ENCODE measurements at regions not wholly inside any gene's neighbourhood (a gene's known extent, or its start where the extent isn't known, plus 50 kb on each side); places are given as distances from the start of the nearest gene placed in this dataset.
A peak's percentile ranks its signal among the peaks of the same experiment; 100 is the strongest.
"Not testable (repeated sequence)": the region's sequence is repeated elsewhere in the genome, so short reads cannot be mapped to it uniquely, and the experiment has no call there.

DNA sequence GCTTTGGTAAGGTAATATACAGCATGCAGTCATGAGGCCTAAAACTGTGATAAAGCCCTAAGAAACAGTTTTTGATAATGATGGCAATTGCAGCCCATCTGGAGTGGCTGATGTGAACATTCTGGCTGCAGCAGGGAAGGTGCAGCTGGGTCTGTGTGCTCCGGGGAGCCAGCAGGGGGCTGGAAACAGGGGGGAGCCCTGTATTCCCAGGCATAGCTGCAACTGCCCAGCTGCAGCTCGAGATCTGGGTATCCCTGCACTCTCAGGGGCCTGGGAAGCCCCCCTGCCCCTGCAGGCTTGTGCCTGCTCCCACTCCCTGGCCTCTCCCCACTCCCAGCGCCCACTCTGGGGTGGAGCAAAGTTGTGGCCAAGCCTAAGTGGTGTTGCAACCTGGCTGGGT, 95.6 kb downstream of the RRAGB start:
- ATAC-seq, result no peak

DNA sequence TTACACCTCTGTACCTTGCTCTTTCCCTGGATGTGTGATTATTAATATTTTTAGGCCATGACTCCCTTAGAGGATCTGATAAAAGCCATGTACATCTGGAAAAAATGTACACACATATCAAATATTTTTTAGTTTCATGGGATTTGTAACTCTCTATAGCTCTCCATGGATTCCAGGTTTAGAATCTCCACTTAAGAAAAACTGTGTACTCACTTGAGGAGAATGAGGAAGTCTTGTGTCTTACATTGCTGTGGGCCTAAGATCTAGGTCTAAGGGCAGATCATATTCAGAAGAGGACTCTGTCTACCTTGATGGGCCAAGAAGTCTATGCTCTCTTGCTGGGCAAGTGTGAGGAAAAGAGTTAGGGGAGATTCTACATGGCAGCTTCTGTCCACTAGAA, 98.0 kb downstream of the RRAGB start:
- no peaks in the 10 kb centered on the region for H3K9me3 Mint-ChIP-seq
- no peak for DNase-seq (ENCODE audit: low spot score in 2 of 2)
- ATAC-seq, result no peak
- H3K36me3 Mint-ChIP-seq, result no peaks in the 10 kb centered on the region
- H3K27ac Mint-ChIP-seq, result no peak overlapping the region

More for the DNA sequence above, 95.6 kb downstream of the RRAGB start:
- H3K9me3 Mint-ChIP-seq, result peaks cover 0 to 3% of the 10 kb centered on the region in 2 donors
- DNase-seq (ENCODE audit: low spot score in 2 of 2), result no peak
- H3K27ac Mint-ChIP-seq, result no peak overlapping the region
- no peaks in the 10 kb centered on the region for H3K36me3 Mint-ChIP-seq

DNA sequence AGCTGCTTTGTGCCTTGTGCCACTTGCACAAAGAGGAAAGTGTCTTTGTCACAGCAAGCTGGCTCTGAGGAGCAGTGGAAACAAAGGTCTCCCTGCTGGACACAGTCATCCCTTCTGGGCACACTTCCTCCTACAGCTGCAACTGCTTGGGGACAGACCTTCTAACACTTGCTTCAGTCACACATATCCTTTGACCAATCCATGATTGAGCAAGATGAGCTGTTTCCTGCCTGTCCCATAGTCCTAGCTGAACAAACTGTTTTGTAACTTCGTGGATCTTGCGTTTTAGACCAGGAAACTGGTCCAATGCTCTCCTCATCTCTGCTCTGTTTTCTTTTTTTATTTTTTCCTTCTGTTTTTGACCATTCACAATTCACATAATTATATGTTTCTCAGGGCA, 98.5 kb downstream of the RRAGB start:
- no peak for DNase-seq (ENCODE audit: low spot score in 2 of 2)
- Mint-ChIP-seq H3K36me3 (no peaks in the 10 kb centered on the region), H3K9me3 (no peaks in the 10 kb centered on the region), H3K27ac (no peak overlapping the region)
- ATAC-seq, result no peak

DNA sequence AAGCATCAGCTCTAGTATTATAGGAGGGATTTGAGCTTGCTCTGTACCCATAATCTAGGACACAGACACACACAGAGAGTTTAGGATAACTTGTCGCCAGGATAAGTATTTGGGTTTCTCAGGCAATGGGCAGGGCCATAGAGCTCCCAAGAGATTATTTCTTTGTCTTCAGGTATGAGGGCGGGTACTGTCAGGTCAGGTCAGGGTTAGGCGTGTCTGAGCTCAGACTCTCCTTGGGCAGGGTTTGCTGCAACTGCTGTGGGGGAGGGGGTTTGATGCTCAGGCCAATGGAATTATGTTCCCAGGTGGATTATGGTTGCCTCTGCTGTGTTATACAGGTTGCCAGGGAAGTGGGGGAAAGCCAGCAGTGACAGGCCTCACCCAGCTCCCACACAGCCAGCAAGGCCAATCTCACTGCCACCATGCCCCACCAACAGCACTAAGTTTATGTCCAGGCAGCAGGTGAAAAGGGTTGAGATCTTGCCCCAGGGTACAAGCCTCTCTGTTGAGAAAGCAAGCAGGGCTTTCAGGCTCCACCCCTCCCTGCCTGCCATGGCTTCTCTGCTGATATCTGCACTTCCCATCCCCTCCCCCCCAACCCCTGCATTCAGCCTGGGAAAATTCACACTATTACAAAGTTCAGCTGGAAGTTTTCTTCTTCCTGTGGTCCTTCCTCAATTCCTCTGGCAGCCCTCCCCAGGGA, 101.3 kb downstream of the RRAGB start:
- Mint-ChIP-seq H3K36me3 (peaks cover 0 to 2% of the 10 kb centered on the region in 2 donors), H3K27ac (no peak overlapping the region), H3K9me3 (peaks cover 0 to 2% of the 10 kb centered on the region in 2 donors)
- DNase-seq (ENCODE audit: low spot score in 2 of 2) (no peak), ATAC-seq (no peak)

DNA sequence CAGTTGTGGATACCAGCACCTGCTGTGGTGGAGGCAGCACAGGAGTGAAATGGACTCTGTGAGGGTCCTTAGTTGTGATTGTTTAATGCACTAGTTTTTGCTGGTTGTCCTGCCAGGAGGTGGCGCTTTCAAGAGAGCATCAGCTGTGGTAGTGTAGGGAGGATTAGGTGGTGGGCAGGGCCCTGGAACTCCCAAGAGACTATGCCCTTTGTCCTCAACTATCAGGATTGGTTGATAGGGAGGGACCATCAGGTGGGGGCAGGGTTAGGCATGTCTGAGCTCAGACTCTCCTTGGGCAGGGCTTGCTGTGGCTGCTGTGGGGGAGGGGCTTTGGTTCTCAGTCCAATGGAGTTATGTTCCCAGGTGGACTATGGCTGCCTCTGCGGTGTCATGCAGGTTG, 121.9 kb downstream of the RRAGB start:
- DNase-seq (ENCODE audit: low spot score in 2 of 2), result peak in 1 of 2 donors; percentile 1
- H3K36me3 Mint-ChIP-seq, result no peaks in the 10 kb centered on the region
- no peaks in the 10 kb centered on the region for H3K9me3 Mint-ChIP-seq
- no peak for ATAC-seq
- no peak overlapping the region for H3K27ac Mint-ChIP-seq

DNA sequence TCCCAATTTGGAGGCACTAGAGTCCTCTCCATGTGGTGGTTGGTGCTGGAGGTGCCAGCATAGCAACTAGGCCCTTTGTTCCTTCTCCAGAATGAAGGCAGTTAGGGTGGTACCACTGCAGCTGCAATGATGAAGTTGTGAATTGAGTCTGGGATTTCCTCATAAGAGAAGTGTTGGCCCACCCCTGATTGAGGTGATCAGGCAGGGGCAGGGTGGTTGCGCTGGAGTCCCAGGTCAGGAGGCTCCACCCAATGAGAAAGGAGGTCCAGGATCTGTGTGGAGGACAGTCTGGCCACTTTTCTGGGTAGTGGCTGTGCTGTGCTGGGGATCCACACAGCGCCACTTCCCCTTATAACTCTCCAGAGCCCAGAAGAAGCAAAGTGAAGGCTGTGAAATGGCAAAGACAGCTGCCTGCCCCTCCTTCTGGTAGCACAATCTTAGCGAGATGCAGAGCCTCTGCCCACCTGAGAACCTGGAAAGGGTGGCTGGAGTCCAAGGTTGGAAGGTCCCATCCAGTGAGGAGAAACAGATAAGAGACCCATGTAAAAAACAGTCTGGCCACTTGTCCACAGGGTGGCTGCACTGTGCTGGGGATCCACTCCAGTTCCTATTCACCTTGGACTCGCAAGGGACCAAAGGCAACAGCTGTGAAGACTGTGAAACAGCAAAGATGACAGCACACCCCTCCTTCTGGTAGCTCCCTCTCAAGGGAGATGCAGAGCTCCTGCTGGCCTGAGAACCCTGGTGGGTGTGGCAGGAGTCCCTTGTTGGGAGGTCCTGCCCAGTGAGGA, 124.6 kb downstream of the RRAGB start:
- H3K27ac Mint-ChIP-seq, result no peak overlapping the region
- H3K9me3 Mint-ChIP-seq, result no peaks in the 10 kb centered on the region
- ATAC-seq (no peak), DNase-seq (ENCODE audit: low spot score in 2 of 2) (no peak)
- no peaks in the 10 kb centered on the region for H3K36me3 Mint-ChIP-seq

DNA sequence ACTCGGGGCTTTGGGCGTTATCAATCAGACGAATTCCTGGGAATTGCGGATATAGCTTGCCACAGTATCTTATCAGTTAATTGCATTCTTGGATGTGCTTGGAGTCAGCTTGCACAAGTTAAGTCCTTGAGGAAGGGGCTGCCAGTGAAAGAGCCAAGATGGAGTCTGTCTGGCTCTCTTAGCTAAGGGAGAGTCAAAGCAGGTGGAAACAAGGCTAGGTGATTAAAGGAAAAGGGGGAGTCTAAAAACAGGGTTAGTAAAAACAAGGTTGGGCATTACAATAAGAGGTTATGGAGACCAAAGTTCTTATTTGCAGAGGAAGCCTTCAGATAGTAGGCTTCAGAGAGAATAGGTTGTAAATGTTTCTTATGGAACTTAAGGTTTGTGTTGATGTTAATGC, 149.2 kb downstream of the RRAGB start:
- H3K36me3 Mint-ChIP-seq; DNase-seq (ENCODE audit: low spot score in 2 of 2); H3K27ac Mint-ChIP-seq; H3K9me3 Mint-ChIP-seq; ATAC-seq: not testable (repeated sequence)

DNA sequence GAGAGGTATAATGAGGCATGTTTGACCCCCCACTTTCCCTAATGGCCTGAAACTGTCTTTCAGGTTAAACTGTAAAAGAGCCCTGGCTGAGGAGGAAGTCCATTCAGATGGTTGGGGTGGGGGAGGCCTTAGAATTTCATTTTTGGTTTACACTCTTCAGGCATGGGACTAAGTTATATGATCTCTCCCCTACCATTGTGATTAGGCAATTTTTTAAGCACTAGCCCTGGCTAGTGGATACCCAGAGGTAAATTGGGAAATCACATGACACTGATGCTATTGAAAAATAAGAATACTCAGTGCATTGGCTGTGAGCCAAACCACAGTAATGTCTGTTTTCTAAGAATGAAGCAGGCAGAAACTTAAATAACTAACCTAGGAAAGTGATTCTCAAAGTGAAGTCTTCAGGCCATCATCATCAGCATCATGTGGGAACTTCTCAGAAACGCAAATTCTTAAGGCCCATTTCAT, 149.7 kb downstream of the RRAGB start:
- Mint-ChIP-seq H3K9me3 (no peaks in the 10 kb centered on the region), H3K27ac (no peak overlapping the region), H3K36me3 (no peaks in the 10 kb centered on the region)
- DNase-seq (ENCODE audit: low spot score in 2 of 2) (peak in 1 of 2 donors; percentile 16), ATAC-seq (peak; percentile 22 to 68)

DNA sequence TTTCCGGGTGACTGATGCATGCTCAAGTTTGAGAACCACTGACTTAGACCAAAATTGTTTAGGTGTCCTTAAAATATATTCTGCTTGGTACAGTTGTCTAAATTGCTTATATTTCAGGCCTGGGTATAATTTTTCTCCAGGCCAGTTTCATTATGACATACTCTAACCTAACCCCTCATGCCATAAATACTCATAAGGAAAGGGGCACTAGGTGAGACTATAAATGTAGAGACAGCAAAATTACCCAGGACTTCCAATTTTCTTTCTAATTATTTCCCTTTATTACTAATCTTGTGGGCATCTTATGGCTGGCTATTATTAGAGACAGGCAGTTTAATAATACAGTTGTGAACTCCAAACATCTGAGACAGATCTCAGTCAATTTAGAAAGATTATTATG, 150.2 kb downstream of the RRAGB start:
- DNase-seq (ENCODE audit: low spot score in 2 of 2), result no peak
- no peak overlapping the region for H3K27ac Mint-ChIP-seq
- H3K36me3 Mint-ChIP-seq, result no peaks in the 10 kb centered on the region
- peak in 1 of 2 donors; percentile 26 for ATAC-seq
- no peaks in the 10 kb centered on the region for H3K9me3 Mint-ChIP-seq

DNA sequence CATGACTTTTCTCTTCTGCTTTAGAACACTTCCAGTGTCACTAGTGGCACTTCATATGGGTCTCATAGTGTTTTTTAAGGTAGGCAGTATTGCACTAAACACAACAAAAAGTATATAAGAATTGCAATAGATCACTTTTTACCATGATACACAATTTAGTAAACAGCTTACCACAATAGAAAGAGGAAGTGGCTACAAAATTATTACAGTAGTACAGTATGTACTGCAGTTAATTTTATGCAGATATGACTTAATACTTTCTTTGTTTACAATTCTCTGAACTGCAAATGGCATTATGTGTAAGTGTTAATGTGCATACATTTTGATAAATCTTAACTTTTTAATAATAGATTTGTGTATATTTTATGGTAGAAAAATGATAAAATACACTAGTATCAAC, 157.3 kb downstream of the RRAGB start:
- no peaks in the 10 kb centered on the region for H3K36me3 Mint-ChIP-seq
- ATAC-seq, result no peak
- H3K27ac Mint-ChIP-seq, result no peak overlapping the region
- DNase-seq (ENCODE audit: low spot score in 2 of 2), result no peak
- peaks cover 0 to 5% of the 10 kb centered on the region in 2 donors for H3K9me3 Mint-ChIP-seq

DNA sequence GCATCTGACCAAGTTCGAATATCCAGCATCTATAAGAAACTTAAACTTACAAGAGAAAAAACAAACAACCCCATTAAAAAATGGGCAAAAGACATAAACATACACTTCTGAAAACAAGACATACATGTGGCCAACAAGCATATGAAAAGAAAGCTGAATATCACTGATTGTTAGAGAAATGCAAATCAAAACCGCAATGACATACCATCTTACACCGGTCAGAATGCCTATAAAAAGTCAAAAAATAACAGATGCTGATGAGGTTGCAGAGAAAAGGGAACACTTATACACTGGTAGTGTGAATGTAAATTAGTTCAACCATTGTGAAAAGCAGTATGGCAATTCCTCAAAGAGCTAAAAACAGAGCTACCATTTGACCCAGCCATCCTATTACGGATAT, 166.0 kb downstream of the RRAGB start:
- ATAC-seq; H3K9me3 Mint-ChIP-seq; H3K36me3 Mint-ChIP-seq; H3K27ac Mint-ChIP-seq; DNase-seq (ENCODE audit: low spot score in 2 of 2): not testable (repeated sequence)

DNA sequence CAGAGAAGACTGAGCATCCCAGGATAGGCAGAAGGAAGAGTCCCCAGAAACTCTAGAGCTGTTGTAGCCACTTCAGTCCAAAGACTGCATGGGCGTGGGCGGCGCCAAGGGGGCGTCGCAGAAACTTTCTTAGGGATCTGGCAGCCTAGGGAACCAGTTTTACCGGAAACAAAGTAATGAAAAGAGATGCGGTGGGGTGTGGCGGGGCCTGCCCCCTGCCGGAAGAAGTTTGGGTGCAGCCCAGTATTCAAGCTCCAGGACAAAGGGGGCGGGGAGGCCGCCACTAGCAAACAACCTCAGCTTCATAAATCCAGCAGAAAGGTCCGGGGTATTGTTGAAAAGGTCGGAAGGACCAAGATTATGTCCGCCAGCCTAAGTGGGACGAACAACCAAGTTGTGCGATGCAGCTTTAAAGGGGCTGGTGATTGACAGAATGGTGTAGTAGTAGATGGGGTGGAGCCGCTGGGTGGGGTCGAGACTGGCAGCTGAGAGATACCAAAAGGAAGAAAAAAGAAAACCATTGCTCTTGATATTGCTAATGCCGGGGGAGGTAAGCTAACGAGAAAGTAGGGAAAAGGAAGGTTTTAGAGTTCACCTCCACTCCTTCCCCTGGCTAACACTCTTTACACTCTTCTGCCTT, 190.5 kb downstream of the RRAGB start:
- Mint-ChIP-seq H3K9me3 (peaks cover 0 to 4% of the 10 kb centered on the region in 2 donors), H3K27ac (peak overlapping the region; percentile 73 to 74), H3K36me3 (peaks cover 0 to 5% of the 10 kb centered on the region in 2 donors)
- DNase-seq (ENCODE audit: low spot score in 2 of 2) (peak; percentile 33 to 54), ATAC-seq (peak; percentile 79 to 85)

DNA sequence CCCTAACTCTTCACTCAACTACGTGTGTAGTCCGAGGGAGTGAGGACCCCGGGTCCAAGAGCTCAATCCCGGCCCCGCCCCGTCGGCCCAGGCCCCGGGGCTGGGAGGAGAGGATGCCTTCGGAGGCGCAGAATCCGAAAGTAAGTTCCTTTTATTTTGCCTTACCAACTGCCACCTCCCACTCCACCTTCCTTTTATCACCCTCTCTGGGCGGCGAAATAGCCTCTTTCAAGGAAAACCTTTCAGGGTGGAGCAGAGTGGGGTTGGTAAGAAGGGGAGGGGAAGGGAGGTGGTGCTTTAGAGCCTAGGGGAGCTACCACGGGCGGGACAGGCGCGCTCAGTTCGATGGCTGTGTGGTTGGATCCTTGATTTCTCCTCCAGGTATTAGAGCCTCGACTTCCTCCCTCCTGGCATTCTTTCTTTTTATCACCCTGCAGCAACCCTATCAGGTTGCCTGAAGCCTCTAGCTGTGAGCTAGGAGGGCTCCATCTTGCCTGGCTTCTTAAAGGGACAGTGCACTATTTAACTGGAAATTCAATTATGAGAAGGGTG, 191.2 kb downstream of the RRAGB start:
- DNase-seq (ENCODE audit: low spot score in 2 of 2) (peak in 1 of 2 donors; percentile 3), ATAC-seq (peak; percentile 64 to 67)
- peak overlapping the region; percentile 73 to 74 for H3K27ac Mint-ChIP-seq
- peaks cover 0 to 4% of the 10 kb centered on the region in 2 donors for H3K9me3 Mint-ChIP-seq
- peaks cover 0 to 5% of the 10 kb centered on the region in 2 donors for H3K36me3 Mint-ChIP-seq

DNA sequence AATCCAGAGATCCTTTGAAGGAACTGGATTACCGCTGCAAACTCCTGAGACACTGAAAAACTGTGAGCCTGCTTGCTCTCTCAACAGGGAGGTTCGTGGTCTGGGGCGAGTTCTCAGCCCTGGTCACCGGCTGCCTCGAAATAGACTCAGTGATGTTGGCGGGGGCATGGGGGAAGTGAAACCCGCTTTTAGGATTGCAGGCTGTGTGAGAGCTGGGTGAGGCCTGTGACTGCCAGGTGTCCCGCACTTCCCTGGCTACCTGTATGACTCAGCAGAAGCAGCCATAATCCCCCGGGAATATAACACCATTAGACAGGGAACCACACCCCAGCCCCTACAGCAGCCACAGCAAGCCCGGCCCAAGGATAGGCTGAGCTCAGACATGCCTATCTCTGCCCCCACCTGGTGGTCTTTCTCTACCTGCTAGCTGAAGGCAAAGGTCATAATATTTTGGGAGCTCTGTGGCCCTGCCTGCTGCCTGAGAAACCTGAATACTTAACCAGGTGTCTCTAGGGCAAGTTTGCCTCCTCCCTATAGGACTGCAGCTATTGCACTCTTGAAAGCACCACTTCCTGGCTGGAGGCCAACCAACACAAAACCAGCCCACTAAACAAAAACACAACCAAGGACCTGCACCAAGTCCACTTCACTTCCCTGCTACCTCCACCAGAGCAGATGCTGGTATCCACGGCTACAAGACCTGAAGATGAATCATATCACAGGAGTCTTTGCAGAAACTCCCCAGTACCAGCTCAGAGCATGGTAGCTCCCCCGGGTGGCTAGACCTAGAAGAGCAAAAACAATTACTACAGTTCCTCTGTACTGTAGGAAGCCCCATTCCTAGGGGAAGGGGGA, 202.0 kb downstream of the RRAGB start:
- Mint-ChIP-seq H3K27ac (no peak overlapping the region), H3K36me3 (peaks cover 7 to 17% of the 10 kb centered on the region in 2 donors), H3K9me3 (peaks cover 8 to 9% of the 10 kb centered on the region in 2 donors)
- ATAC-seq (no peak), DNase-seq (ENCODE audit: low spot score in 2 of 2) (no peak)

DNA sequence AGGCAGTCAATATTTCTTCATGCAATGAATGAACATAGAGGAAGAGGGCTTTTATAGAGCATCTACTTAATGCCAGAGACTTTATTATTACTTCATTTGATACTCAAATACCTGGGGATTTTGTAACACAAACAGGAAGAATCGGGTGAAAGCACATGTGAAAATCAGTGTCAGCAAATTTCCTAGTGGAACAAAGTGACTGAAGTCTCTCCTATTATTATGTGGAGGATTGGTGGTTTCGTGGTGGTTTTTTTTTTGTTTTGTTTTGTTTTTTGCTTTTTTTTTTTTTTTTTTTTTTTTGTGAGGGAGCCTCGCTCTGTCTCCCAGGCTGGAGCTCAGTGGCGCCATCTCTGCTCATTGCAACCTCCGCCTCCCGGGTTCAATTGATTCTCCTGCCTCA, 207.0 kb downstream of the RRAGB start:
- Mint-ChIP-seq H3K9me3 (peaks cover 8 to 9% of the 10 kb centered on the region in 2 donors), H3K27ac (no peak overlapping the region), H3K36me3 (peaks cover 0 to 19% of the 10 kb centered on the region in 2 donors)
- ATAC-seq (no peak), DNase-seq (ENCODE audit: low spot score in 2 of 2) (no peak)

DNA sequence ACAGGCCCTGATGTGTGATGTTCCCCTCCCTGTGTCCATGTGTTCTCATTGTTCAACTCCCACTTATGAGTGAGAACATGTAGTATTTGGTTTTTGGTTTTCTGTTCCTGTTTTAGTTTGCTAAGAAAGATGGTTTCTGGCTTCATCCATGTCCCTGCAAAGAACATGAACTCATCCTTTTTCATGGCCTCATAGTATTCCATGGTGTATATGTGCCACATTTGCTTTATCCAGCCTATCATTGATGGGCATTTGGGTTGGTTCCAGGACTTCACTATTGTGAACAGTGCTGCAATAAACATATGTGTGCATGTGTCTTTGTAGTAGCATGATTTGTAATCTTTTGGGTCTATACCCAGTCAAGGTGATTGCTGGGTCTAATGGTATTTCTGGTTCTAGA, 211.0 kb downstream of the RRAGB start:
- not testable (repeated sequence) for DNase-seq (ENCODE audit: low spot score in 2 of 2); H3K27ac Mint-ChIP-seq; ATAC-seq; H3K9me3 Mint-ChIP-seq
- peaks cover 0 to 27% of the 10 kb centered on the region in 2 donors for H3K36me3 Mint-ChIP-seq

All from activated naive CD4-positive, alpha-beta T cell treated with anti-CD3 and anti-CD28 coated beads, Interleukin-2, amount 50 U/mL, for 72 hours (primary cell).